IMR-90 (cell line): ENCODE measurements at regions not wholly inside any gene's neighbourhood (a gene's known extent, or its start where the extent isn't known, plus 50 kb on each side); places are given as distances from the start of the nearest gene placed in this dataset.

Experiments used
- ATAC-seq: fragments of 200-7000 bp; cut with Tn5 transposase; 2 replicates; pipeline ENCODE4 v1.9.1; 2020; ENCODE audit warnings: low read depth, mild to moderate bottlenecking, moderate library complexity
- BruUV-seq: library from RNA; stranded (reverse); fragments of 400-500 nt; replicated peaks from 2 replicates; lab custom pipeline; 2021; lab: Mats Ljungman, UMichigan
- CTCF ChIA-PET: fragments of 300-600 bp; formaldehyde crosslinking; extraction: SDS; loops from one replicate; lab custom pipeline; 2021; ENCODE audit warnings: antibody characterized with exemption; lab: Yijun Ruan, JAX
- POLR2A ChIA-PET: fragments of 300-600 bp; sonication (Branson Sonifier 250); formaldehyde crosslinking; loops from one replicate; lab custom pipeline; 2022; ENCODE audit warnings: antibody characterized with exemption; ENCODE audit not compliant: unreplicated experiment; lab: Charles Lee
- DNase-seq: peaks from one replicate; pipeline ENCODE4 v3.0.0; 2013
- H2AFZ ChIP-seq: replicated peaks from 2 replicates; pipeline ENCODE3; 2013; ENCODE audit warnings: low read length, mild to moderate bottlenecking; ENCODE audit not compliant: poor library complexity
- H2AK5ac ChIP-seq: 2 replicates; pipeline ENCODE4 v1.6.1; 2013; ENCODE audit warnings: low read depth, low read length, inconsistent platforms
- H2AK9ac ChIP-seq: replicated peaks from 2 replicates; pipeline ENCODE3; 2013; ENCODE audit warnings: mild to moderate bottlenecking, low read depth, low read length, moderate library complexity; ENCODE audit not compliant: poor library complexity
- H2BK120ac ChIP-seq: 2 replicates; pipeline ENCODE4 v1.6.1; 2013; ENCODE audit warnings: low read depth, low read length, inconsistent platforms
- H2BK15ac ChIP-seq: 3 replicates; pipeline ENCODE4 v1.6.1; 2013; ENCODE audit warnings: low read depth, low read length, inconsistent platforms
- H2BK20ac ChIP-seq: 2 replicates; pipeline ENCODE4 v1.6.1; 2013; ENCODE audit warnings: low read depth, mild to moderate bottlenecking, inconsistent platforms, low read length, moderate library complexity
- H2BK5ac ChIP-seq: 2 replicates; pipeline ENCODE4 v1.6.1; 2013; ENCODE audit warnings: mild to moderate bottlenecking, low read depth, low read length, inconsistent platforms; ENCODE audit not compliant: poor library complexity, severe bottlenecking
- H3K14ac ChIP-seq: replicated peaks from 2 replicates; pipeline ENCODE4 v1.6.1; 2013; ENCODE audit warnings: low read depth, low read length, inconsistent platforms
- H3K18ac ChIP-seq: 2 replicates; pipeline ENCODE4 v1.6.1; 2013; ENCODE audit warnings: low read depth, low read length, control low read depth
- H3K23ac ChIP-seq: 2 replicates; pipeline ENCODE4 v1.6.1; 2013; ENCODE audit warnings: low read depth, low read length, inconsistent platforms
- H3K27ac ChIP-seq: 2 replicates; pipeline ENCODE4 v1.5.1; 2013; ENCODE audit warnings: mild to moderate bottlenecking, control low read depth, low read length; ENCODE audit not compliant: insufficient read depth
- H3K27me3 ChIP-seq: 2 replicates; pipeline ENCODE4 v1.6.1; 2013; ENCODE audit warnings: low read length; ENCODE audit not compliant: control insufficient read depth, insufficient read depth
- H3K36me3 ChIP-seq: 2 replicates; pipeline ENCODE4 v1.6.1; 2013; ENCODE audit warnings: low read length, mixed read lengths; ENCODE audit not compliant: control insufficient read depth, insufficient read depth
- H3K4ac ChIP-seq: 2 replicates; pipeline ENCODE4 v1.6.1; 2013; ENCODE audit warnings: low read depth, low read length, inconsistent platforms
- H3K4me1 ChIP-seq: 2 replicates; pipeline ENCODE4 v1.6.1; 2013; ENCODE audit warnings: low read length, mixed read lengths; ENCODE audit not compliant: control insufficient read depth, insufficient read depth
- H3K4me2 ChIP-seq: 2 replicates; pipeline ENCODE4 v1.6.1; 2013; ENCODE audit warnings: low read depth, mild to moderate bottlenecking, control low read depth, low read length, moderate library complexity
- H3K4me3 ChIP-seq: 2 replicates; pipeline ENCODE4 v1.5.1; 2013; ENCODE audit warnings: low read depth, mild to moderate bottlenecking, control low read depth, low read length, moderate library complexity; ENCODE audit not compliant: insufficient read depth
- H3K56ac ChIP-seq: 2 replicates; pipeline ENCODE4 v1.6.1; 2013; ENCODE audit warnings: low read length, inconsistent platforms; ENCODE audit not compliant: insufficient read depth; ENCODE audit errors: extremely low read depth
- H3K79me1 ChIP-seq, 2 experiments: 2 replicates each; pipeline ENCODE4 v1.6.1; 2013; ENCODE audit warnings: low read length in 2 of 2, inconsistent platforms in 1 of 2, low read depth in 1 of 2
- H3K9ac ChIP-seq: 2 replicates; pipeline ENCODE4 v1.6.1; 2013; ENCODE audit warnings: low read depth, low read length, control low read depth
- H3K9me1 ChIP-seq: 2 replicates; pipeline ENCODE4 v1.6.1; 2013; ENCODE audit warnings: low read length, inconsistent platforms; ENCODE audit not compliant: insufficient read depth
- H3K9me3 ChIP-seq: 2 replicates; pipeline ENCODE4 v1.6.1; 2013; ENCODE audit warnings: low read length; ENCODE audit not compliant: control insufficient read depth, insufficient read depth
- H4K20me1 ChIP-seq: 2 replicates; pipeline ENCODE4 v1.6.1; 2013; ENCODE audit warnings: low read length, inconsistent platforms; ENCODE audit not compliant: insufficient read depth
- H4K5ac ChIP-seq: 2 replicates; pipeline ENCODE4 v1.6.1; 2013; ENCODE audit warnings: mild to moderate bottlenecking, low read depth, low read length, control low read depth
- H4K8ac ChIP-seq, 2 experiments: 2 replicates each; pipeline ENCODE4 v1.6.1; 2013; ENCODE audit warnings: low read depth in 2 of 2, low read length in 2 of 2, control low read depth in 1 of 2, inconsistent platforms in 1 of 2
- H4K91ac ChIP-seq: 2 replicates; pipeline ENCODE4 v1.6.1; 2013; ENCODE audit warnings: low read depth, low read length, inconsistent platforms; ENCODE audit not compliant: insufficient read depth
- BHLHE40 ChIP-seq: fragments of 150-350 bp; IDR thresholded peaks from 2 replicates; pipeline ENCODE4 v1.6.1; 2016; ENCODE audit warnings: mild to moderate bottlenecking, low read depth, low read length
- CEBPB ChIP-seq: IDR thresholded peaks from 2 replicates; pipeline ENCODE4 v1.6.1; 2012; ENCODE audit warnings: low read depth, low read length, improper control_type of control experiment
- CHD1 ChIP-seq: IDR thresholded peaks from 2 replicates; pipeline ENCODE4 v1.6.1; 2012; ENCODE audit warnings: low read depth, low read length, improper control_type of control experiment
- CTCF ChIP-seq: conservative IDR thresholded peaks from 2 replicates; pipeline ENCODE4 v1.5.1; 2012; ENCODE audit warnings: mild to moderate bottlenecking, low read depth, low read length, improper control_type of control experiment
- ELK1 ChIP-seq: fragments of 150-350 bp; IDR thresholded peaks from 2 replicates; pipeline ENCODE4 v1.6.1; 2016; ENCODE audit warnings: low read depth, mild to moderate bottlenecking, low read length, moderate library complexity, borderline replicate concordance
- FOS ChIP-seq: fragments of 150-350 bp; IDR thresholded peaks from 2 replicates; pipeline ENCODE4 v1.6.1; 2016; ENCODE audit warnings: low read depth, low read length
- MAFK ChIP-seq: IDR thresholded peaks from 2 replicates; pipeline ENCODE4 v1.6.1; 2012; ENCODE audit warnings: low read depth, low read length, improper control_type of control experiment
- MAZ ChIP-seq: IDR thresholded peaks from 2 replicates; pipeline ENCODE4 v1.6.1; 2012; ENCODE audit warnings: low read depth, mild to moderate bottlenecking, low read length, improper control_type of control experiment, moderate library complexity, borderline replicate concordance
- MXI1 ChIP-seq: IDR thresholded peaks from 2 replicates; pipeline ENCODE4 v1.6.1; 2012; ENCODE audit warnings: low read depth, mild to moderate bottlenecking, low read length, moderate library complexity, borderline replicate concordance
- NFE2L2 ChIP-seq: fragments of 150-350 bp; IDR thresholded peaks from 2 replicates; pipeline ENCODE4 v1.6.1; 2016; ENCODE audit warnings: low read depth, mild to moderate bottlenecking, low read length
- POLR2A ChIP-seq: IDR thresholded peaks from 2 replicates; pipeline ENCODE4 v1.6.1; 2012; ENCODE audit warnings: mild to moderate bottlenecking, low read depth, low read length
- RAD21 ChIP-seq: IDR thresholded peaks from 2 replicates; pipeline ENCODE4 v1.6.1; 2012; ENCODE audit warnings: low read length, improper control_type of control experiment
- RCOR1 ChIP-seq: IDR thresholded peaks from 2 replicates; pipeline ENCODE4 v1.6.1; 2012; ENCODE audit warnings: mild to moderate bottlenecking, low read length, improper control_type of control experiment; ENCODE audit not compliant: insufficient replicate concordance
- RFX5 ChIP-seq: IDR thresholded peaks from 2 replicates; pipeline ENCODE4 v1.8.0; 2012; ENCODE audit warnings: low read depth, mild to moderate bottlenecking, low read length, moderate library complexity
- SMC3 ChIP-seq: fragments of 150-350 bp; IDR thresholded peaks from 2 replicates; pipeline ENCODE4 v1.6.1; 2016; ENCODE audit warnings: low read depth, mild to moderate bottlenecking, antibody characterized with exemption, low read length, moderate library complexity
- WGBS, 2 experiments: methylation state at CpG; one replicate each; pipeline versions ENCODE4 v1.1.5 to v1.1.7; 2013; ENCODE audit warnings: missing lambda C conversion rate in 2 of 2; ENCODE audit not compliant: insufficient read length in 1 of 2; ENCODE audit errors: extremely low coverage in 2 of 2; 5-methylcytosine and 5-hydroxymethylcytosine counted together
- dilution Hi-C: fragments of 300-500 bp; cut with HindIII; formaldehyde crosslinking; loops from one replicate; pipeline ENCODE4 v1.14.3; 2018; ENCODE audit warnings: low sequenced_read_pairs; ENCODE audit not compliant: unreplicated experiment
- in situ Hi-C: fragments of 300-500 bp; cut with MboI; formaldehyde crosslinking; loops from 3 replicates; pipeline ENCODE4 v1.14.3; 2019; ENCODE audit warnings: low sequenced_read_pairs, inconsistent platforms, mixed read lengths
- intact Hi-C: fragments of 100-400 bp; cut with micrococcal nuclease; formaldehyde crosslinking; loops from 2 replicates; pipeline ENCODE4 v1.10.0; 2022
- TF ChIP-seq, protein P1 (sequence below): fragments of 150-350 bp; IDR thresholded peaks from 2 replicates; pipeline ENCODE4 v1.6.1; 2017; ENCODE audit warnings: mild to moderate bottlenecking, antibody characterized with exemption, low read length, low read depth

GRCh38 chr19:23470873-23471545, 75.7 kb upstream of the ZNF91 start:
- TF ChIP-seq MAFK: no peak
- no peak for TF ChIP-seq BHLHE40
- no peak for TF ChIP-seq RCOR1
- no peak for TF ChIP-seq CHD1
- TF ChIP-seq, protein P1, sequence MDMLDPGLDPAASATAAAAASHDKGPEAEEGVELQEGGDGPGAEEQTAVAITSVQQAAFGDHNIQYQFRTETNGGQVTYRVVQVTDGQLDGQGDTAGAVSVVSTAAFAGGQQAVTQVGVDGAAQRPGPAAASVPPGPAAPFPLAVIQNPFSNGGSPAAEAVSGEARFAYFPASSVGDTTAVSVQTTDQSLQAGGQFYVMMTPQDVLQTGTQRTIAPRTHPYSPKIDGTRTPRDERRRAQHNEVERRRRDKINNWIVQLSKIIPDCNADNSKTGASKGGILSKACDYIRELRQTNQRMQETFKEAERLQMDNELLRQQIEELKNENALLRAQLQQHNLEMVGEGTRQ: no peak
- no peak for TF ChIP-seq MAZ
- no peak for TF ChIP-seq CTCF
- no peak for TF ChIP-seq POLR2A
- TF ChIP-seq FOS: no peak
- no peak for TF ChIP-seq RAD21
- no peak for TF ChIP-seq SMC3
- no peak for TF ChIP-seq NFE2L2
- no peak for TF ChIP-seq CEBPB
- no peak for TF ChIP-seq ELK1
- no peak for TF ChIP-seq RFX5
- TF ChIP-seq MXI1: no peak
- CTCF ChIA-PET: no interaction called here
- H3K4me3 ChIP-seq: no peak overlapping the region

More at GRCh38 chr19:23470873-23471545, 75.7 kb upstream of the ZNF91 start:
- H3K27ac ChIP-seq: no peak overlapping the region
- no peak overlapping the region for H3K56ac ChIP-seq
- peaks cover 14% of the 10 kb centered on the region for H3K9me3 ChIP-seq
- 9% methylated on average over 6 of the region's 48 CpGs; no CpG with 5 or more reads in 1 of the 2 experiments for WGBS, 2 experiments
- H4K8ac ChIP-seq: no peak overlapping the region
- no peak overlapping the region for H2BK15ac ChIP-seq
- H3K4ac ChIP-seq: no peak overlapping the region
- no peak overlapping the region for H3K14ac ChIP-seq
- no peak overlapping the region for H2AFZ ChIP-seq
- H3K9me1 ChIP-seq: no peaks in the 10 kb centered on the region
- no peaks in the 10 kb centered on the region for H3K4me1 ChIP-seq
- POLR2A ChIA-PET: no interaction called here
- intact Hi-C loops: no loop called here
- no peak overlapping the region for H2BK20ac ChIP-seq
- no TSS peak for BruUV-seq
- no peak overlapping the region for H4K91ac ChIP-seq
- DNase-seq (no peak), ATAC-seq (no peak)
- in situ Hi-C loops: no loop called here
- no peak overlapping the region for H2BK120ac ChIP-seq
- no peak overlapping the region for H2AK9ac ChIP-seq
- no peaks in the 10 kb centered on the region for H3K36me3 ChIP-seq
- no peak overlapping the region for H2AK5ac ChIP-seq
- H3K23ac ChIP-seq: no peak overlapping the region
- H3K27me3 ChIP-seq: no peaks in the 10 kb centered on the region
- dilution Hi-C loops: no loop called here
- no peak overlapping the region for H2BK5ac ChIP-seq
- no peak overlapping the region for H3K9ac ChIP-seq
- no peaks in the 10 kb centered on the region for H4K20me1 ChIP-seq
- no peaks in the 10 kb centered on the region for H3K79me1 ChIP-seq
- no peak overlapping the region for H3K4me2 ChIP-seq
- no peak overlapping the region for H4K5ac ChIP-seq
- no peak overlapping the region for H3K18ac ChIP-seq
